ENCODE measurements at regions not wholly inside any gene's neighbourhood (a gene's known extent, or its start where the extent isn't known, plus 50 kb on each side); places are given as distances from the start of the nearest gene placed in this dataset.

GRCh38 chr6:142685852-142686506 lies 259.0 kb downstream of the HIVEP2 start:
- TF ChIP-seq CTCF (IDR thresholded peaks at IDR 0.05), result no peak
- H3K4me3 Mint-ChIP-seq (ENCODE audit: unreplicated experiment), result no peak overlapping the region
- no peak for DNase-seq (ENCODE audit: extremely low spot score, unreplicated experiment)
- H3K4me1 Mint-ChIP-seq (ENCODE audit: unreplicated experiment), result no peaks in the 10 kb centered on the region
- no peaks in the 10 kb centered on the region for H3K9me3 Mint-ChIP-seq (ENCODE audit: unreplicated experiment)
- H3K27ac Mint-ChIP-seq (ENCODE audit: unreplicated experiment), result no peak overlapping the region
- H3K36me3 Mint-ChIP-seq (ENCODE audit: unreplicated experiment), result no peaks in the 10 kb centered on the region
- peaks cover 6% of the 10 kb centered on the region for H3K27me3 Mint-ChIP-seq (ENCODE audit: unreplicated experiment)

GRCh38 chr6:142686507-142686887 lies 258.5 kb downstream of the HIVEP2 start:
- no peak for TF ChIP-seq CTCF (IDR thresholded peaks at IDR 0.05)
- H3K36me3 Mint-ChIP-seq (ENCODE audit: unreplicated experiment), result no peaks in the 10 kb centered on the region
- no peaks in the 10 kb centered on the region for H3K4me1 Mint-ChIP-seq (ENCODE audit: unreplicated experiment)

GRCh38 chr6:142692942-142693341 lies 252.0 kb downstream of the HIVEP2 start:
- DNase-seq (ENCODE audit: extremely low spot score, unreplicated experiment), result peak; percentile 91
- Mint-ChIP-seq H3K4me3 (ENCODE audit: unreplicated experiment) (peak overlapping the region; percentile 58), H3K4me1 (ENCODE audit: unreplicated experiment) (peaks cover 51% of the 10 kb centered on the region), H3K27ac (ENCODE audit: unreplicated experiment) (peak overlapping the region; percentile 94), H3K36me3 (ENCODE audit: unreplicated experiment) (no peaks in the 10 kb centered on the region), H3K9me3 (ENCODE audit: unreplicated experiment) (no peaks in the 10 kb centered on the region), H3K27me3 (ENCODE audit: unreplicated experiment) (peaks cover 2% of the 10 kb centered on the region)
- peak; percentile 93 for TF ChIP-seq CTCF (IDR thresholded peaks at IDR 0.05)

More at GRCh38 chr6:142686507-142686887, 258.5 kb downstream of the HIVEP2 start:
- no peak overlapping the region for H3K27ac Mint-ChIP-seq (ENCODE audit: unreplicated experiment)
- H3K4me3 Mint-ChIP-seq (ENCODE audit: unreplicated experiment), result no peak overlapping the region
- no peaks in the 10 kb centered on the region for H3K9me3 Mint-ChIP-seq (ENCODE audit: unreplicated experiment)
- H3K27me3 Mint-ChIP-seq (ENCODE audit: unreplicated experiment), result peaks cover 2% of the 10 kb centered on the region
- no peak for DNase-seq (ENCODE audit: extremely low spot score, unreplicated experiment)

GRCh38 chr6:142693441-142693840 lies 251.5 kb downstream of the HIVEP2 start:
- Mint-ChIP-seq H3K27me3 (ENCODE audit: unreplicated experiment) (peaks cover 2% of the 10 kb centered on the region), H3K36me3 (ENCODE audit: unreplicated experiment) (no peaks in the 10 kb centered on the region), H3K27ac (ENCODE audit: unreplicated experiment) (peak overlapping the region; percentile 94), H3K4me1 (ENCODE audit: unreplicated experiment) (peaks cover 53% of the 10 kb centered on the region), H3K9me3 (ENCODE audit: unreplicated experiment) (no peaks in the 10 kb centered on the region), H3K4me3 (ENCODE audit: unreplicated experiment) (peak overlapping the region; percentile 58)
- no peak for DNase-seq (ENCODE audit: extremely low spot score, unreplicated experiment)
- TF ChIP-seq CTCF (IDR thresholded peaks at IDR 0.05), result no peak

GRCh38 chr6:142694054-142694453 lies 250.9 kb downstream of the HIVEP2 start:
- peaks cover 53% of the 10 kb centered on the region for H3K4me1 Mint-ChIP-seq (ENCODE audit: unreplicated experiment)
- H3K27me3 Mint-ChIP-seq (ENCODE audit: unreplicated experiment), result peaks cover 2% of the 10 kb centered on the region
- H3K36me3 Mint-ChIP-seq (ENCODE audit: unreplicated experiment), result no peaks in the 10 kb centered on the region
- no peak for DNase-seq (ENCODE audit: extremely low spot score, unreplicated experiment)
- H3K9me3 Mint-ChIP-seq (ENCODE audit: unreplicated experiment), result no peaks in the 10 kb centered on the region
- H3K27ac Mint-ChIP-seq (ENCODE audit: unreplicated experiment), result peak overlapping the region; percentile 60
- no peak overlapping the region for H3K4me3 Mint-ChIP-seq (ENCODE audit: unreplicated experiment)
- no peak for TF ChIP-seq CTCF (IDR thresholded peaks at IDR 0.05)
